ENCODE measurements at regions not wholly inside any gene's neighbourhood (a gene's known extent, or its start where the extent isn't known, plus 50 kb on each side); places are given as distances from the start of the nearest gene placed in this dataset.

DNA sequence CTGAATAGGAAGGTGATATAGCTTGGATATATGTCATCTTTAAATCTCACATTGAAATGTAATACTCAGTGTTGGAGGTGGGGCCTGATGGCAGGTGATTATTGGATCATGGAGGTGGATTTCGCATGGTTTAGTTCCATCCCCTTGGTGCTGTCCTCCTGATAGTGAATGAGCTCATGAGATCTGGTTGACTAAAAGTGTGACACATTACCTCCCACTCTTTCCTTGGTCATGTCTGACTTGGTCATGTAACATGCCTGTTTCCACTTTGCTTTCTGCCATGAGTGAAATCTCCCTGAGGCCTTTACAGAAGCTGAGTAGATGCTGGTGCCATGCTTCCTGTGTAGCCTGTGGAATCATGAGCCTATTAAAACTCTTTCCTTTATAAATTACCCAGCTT is 664.5 kb upstream of the NR5A2 start:
- intact Hi-C loops (cut with micrococcal nuclease): no loop called here

DNA sequence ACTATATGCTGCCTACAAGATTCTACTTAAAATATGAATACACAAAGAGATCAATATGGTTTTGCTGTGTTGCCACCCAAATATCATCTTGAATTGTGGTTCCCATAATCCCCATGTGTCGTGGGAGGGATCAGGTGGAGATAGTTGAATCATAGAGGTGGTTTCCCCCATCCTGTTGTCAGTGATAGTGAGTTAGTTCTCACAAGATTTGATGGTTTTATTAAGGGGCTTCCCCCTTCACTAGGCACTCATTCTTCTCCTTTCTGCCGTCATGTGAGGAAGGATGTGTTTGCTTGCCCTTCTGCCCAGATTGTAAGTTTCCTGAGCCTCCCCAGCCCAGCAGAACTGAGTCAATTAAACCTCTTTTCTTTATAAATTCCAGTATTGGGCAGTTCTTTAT is 654.4 kb upstream of the NR5A2 start:
- intact Hi-C loops (cut with micrococcal nuclease): no loop called here

DNA sequence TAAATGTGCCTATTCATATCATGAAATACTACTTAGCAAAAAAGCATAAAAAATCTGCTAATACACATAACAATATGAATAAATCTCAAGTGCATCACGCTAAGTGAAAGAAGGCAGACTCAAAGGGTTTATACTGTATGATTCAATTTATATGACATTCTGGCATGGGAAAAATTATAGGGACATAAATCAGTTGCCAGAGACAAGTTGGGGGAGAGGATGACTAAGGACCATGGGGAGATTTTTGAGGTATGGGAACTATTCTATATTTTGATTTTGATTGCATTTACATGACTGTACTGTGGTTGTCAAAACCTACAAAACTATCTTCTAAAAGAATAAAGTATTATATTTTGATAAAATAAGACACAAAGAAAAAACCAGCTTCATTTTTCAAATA is 650.3 kb upstream of the NR5A2 start:
- intact Hi-C loops (cut with micrococcal nuclease): no loop called here

DNA sequence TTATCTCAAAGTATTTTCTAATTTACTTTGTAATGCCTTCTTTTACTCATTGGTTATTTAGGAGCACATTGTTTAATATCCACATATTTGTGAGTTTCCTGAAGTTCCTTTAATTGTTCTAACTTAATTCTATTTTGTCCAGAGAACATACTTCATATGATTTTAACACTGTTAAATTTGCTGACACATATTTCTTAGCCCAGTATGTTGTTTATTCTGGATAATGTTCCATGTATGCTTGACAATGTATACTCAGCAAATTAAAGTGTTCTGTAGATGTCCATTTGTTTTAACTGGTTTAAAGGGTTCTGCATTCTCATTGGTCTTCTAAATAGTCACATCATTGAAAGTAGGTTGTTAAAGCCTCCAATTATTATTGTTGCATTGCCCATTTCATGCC is 643.7 kb upstream of the NR5A2 start:
- intact Hi-C loops (cut with micrococcal nuclease): no loop called here

DNA sequence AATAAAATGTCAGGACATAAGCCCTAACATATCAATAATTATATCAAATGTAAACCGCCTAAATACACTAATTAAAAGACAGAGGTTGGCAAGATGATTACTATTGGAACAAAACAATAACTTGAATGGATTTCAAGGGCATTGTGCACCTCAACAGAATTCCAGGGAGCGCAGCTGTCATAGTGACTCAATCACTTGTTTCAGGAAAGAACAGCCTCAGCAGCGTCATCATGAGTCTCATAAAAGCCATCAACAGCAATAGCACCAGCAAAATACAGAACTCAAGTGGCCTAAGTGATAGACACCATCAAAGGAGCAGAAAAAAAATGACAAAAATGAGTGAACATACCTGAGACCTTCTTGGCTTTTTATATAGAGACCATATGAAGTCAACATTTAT is 632.7 kb upstream of the NR5A2 start:
- intact Hi-C loops (cut with micrococcal nuclease): no loop called here

DNA sequence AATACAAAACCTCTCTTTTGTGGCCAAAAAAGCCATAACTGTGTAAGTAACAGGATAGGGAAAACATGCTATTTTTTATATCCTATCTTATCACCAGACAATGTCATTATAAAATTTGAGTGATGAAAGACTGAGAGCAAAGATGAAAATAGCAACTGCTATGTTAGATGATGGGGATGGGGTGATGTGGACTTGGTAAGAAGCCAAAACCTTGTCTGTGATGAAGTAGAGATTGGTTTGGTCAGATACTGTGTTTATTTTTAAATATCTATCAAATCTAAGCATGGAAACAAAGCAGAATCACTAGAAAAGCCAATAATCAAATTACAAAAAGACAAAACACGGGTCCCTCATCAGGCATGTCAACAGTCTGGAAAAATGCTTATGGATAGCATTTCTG is 631.1 kb upstream of the NR5A2 start:
- intact Hi-C loops (cut with micrococcal nuclease): no loop called here

DNA sequence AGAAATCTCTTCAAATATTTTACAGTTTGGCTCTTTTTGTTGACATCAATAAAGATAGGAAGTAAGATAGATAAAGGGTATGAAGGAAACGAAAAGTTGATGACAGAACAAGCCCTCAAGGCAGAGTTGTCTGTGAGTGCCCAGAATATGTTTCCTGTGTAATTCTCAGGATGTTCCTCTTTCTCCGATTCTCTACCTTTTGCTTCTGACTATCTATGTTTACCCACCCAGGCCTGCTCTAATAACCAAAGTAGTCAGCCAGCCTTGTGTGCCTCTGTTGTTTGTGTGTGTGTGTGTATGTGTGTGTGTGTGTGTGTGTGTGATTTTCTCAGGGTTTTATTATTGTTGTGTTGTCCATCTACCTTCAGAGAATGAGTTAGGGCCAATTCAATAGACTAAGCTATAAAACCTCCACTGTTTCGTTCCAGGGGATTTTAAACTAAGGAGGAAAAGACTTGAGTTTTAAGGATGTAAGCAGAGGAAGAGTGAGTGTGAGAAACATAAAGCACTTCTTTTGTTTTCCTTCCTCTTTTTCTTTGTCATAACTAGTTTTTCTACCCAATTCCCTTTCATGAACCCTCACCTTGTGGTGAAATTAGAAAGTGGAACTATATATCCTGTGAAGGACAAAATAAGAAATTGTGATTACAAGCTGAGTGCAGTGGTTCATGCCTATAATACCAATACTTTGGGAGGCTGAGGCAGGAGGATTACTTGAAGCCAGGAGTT is 627.4 kb upstream of the NR5A2 start:
- intact Hi-C loops (cut with micrococcal nuclease): no loop called here

DNA sequence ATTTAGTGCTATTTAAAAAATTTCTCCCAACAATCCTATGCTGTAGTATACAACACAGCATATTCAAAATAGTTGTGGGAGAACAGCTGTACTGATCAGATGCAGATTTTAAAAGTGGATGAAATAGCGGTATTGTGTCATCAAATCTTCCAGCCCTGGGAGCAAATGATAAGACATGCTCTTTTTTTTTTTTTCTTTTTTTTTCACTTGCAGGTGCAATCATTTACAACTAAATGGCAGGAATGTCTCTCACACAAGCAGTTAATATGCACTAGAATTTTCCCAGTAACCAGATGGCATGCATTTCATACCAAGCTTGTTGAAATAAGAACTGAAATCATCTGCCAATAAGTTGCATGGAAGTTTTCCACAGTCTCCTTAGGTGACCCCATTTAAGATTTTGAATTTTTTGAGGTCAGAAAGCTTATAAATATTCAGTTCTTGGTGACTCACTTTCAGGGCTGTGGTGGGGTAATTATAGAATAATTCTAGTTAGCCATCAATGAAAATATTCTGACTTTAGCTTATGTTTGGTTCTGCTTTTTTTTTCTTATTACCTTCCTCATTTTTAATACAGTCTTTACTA is 623.9 kb upstream of the NR5A2 start:
- intact Hi-C loops (cut with micrococcal nuclease): no loop called here

DNA sequence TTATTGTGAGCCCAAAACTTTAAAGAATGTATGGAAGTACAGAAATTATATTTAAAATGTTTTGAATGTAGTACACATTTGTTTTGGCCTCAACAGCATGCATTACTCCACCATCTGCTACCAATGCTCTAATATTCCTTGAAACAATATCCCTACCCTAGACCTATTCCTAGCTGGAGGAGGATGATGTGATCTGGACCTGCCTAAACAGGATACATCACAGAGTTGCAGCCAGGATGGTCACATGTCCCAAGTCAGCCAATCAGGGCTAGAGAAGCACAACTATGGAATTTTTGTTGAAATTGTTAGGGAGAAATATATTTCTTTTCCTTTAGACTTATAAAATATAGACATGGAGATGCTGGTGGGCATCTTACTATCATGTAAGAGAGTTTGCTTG is 623.3 kb upstream of the NR5A2 start:
- intact Hi-C loops (cut with micrococcal nuclease): no loop called here

DNA sequence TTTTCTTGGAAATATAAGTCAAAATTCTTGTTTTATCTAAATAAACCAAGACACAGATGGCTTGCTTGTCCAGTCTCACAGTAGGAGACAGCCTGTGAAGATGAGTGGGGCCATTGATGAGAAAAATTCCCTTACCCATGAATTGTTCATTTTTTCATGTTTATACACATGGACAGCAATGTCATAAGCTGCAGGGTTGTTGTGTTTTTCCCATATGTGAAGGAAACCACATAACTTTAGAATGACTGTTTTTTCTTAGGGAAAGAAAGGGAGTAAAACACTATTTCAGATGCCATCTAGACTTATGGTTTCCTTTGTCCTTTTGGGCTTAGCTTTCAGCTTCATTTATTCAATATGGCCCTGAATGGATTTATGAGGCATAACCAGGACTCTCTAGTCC is 622.5 kb upstream of the NR5A2 start:
- intact Hi-C loops (cut with micrococcal nuclease): no loop called here

DNA sequence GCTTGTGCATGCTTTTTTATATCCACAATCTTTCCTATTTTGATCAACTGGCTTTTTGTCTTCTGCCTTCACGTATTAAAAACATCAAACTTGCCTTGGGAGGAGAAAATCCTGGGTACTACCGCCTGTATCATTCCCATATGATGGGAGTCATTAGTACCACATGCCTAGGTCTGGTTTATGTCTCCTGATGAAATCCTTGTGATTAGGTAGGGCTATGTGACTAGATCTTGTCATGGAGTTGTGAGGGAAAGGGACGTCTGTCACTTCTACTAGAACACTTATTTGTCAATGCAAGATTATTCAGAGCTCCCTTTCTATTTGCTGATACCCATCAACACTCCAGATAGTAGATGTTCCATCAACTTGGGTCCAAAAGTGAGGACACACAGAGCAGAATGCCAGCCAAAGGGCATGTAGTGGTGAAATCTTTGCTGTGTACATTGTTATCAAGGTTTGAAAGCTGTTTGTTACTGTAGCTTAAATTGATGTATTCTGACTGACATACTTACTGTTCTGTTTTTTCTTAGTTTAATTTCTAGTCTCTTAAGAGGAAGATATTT is 621.8 kb upstream of the NR5A2 start:
- intact Hi-C loops (cut with micrococcal nuclease): no loop called here

DNA sequence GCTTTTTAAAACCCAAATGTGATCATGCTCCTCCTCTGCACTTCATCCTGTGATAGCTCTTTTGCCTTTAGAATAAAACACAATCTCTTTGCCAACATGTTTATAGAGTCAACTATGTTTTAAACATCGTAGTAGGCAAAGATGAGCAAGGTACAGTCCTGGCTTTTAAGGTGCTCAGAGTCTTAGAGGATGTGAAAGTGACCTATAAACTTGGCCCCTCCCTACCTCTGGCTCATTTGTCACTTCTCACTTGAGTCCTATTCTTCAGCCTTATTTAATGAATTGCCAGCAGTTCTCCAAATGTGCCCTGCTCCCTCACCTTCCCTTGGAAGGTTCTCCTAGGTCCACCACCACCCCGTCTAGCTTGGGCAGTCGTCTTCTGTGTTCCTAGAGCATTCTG is 617.0 kb upstream of the NR5A2 start:
- intact Hi-C loops (cut with micrococcal nuclease): no loop called here

DNA sequence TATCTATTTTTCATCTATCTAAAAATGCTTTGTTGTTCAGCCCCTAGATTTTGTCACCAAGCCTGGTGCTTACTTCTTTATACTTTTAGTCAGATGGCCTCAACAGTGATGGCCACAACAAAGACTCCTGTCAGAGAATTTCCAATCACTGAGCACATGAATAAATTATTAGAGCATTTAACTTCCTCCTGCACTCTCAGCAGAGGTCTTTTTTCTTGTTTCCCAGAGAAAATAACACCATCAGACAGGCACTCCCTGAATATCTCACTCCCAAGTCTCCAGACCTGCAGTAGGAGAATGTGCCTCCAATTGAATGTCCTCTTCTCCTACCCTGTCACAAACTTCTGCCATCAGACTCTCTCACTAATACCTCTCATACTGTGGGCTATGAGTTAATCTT is 616.0 kb upstream of the NR5A2 start:
- intact Hi-C loops (cut with micrococcal nuclease): no loop called here

DNA sequence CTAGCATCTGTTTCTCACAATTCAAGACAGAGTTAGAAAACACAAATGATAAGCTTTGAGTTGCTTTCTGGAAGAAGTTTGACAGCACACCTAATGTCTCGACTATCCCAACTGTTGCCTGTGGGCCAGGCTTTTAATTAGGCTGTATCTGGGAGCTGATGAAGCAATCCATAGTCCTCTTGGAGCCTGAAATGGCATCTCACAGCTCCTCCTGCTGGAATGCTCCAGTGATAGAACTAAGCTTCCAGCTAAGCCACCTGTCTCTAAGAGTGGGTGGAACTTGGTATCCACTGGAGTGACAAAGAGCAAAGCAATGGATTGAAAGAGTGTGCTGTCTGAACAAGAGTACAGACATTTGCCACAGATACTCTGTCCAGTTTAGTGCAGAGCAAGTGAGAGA is 605.3 kb upstream of the NR5A2 start:
- intact Hi-C loops (cut with micrococcal nuclease): no loop called here

DNA sequence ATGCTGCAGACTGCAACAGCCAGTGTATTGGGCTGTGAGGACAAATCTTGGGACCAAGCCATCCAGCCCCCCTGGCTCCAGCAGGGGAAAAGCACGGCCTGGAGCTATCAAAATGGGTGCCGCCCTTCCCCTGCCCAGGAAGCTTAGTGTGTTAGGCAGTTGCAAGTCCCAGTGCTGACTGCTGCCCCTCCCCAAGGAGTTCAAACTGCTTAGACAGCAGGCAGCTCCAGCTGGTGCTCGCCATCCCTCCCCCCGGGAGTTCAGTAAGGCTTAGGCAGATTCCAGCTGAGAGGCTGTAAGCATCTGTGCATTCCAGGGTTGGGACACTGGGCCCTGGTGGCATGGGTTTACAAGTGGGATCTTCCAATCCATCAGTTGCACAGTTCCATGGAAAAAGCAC is 579.6 kb upstream of the NR5A2 start:
- intact Hi-C loops (cut with micrococcal nuclease): no loop called here

DNA sequence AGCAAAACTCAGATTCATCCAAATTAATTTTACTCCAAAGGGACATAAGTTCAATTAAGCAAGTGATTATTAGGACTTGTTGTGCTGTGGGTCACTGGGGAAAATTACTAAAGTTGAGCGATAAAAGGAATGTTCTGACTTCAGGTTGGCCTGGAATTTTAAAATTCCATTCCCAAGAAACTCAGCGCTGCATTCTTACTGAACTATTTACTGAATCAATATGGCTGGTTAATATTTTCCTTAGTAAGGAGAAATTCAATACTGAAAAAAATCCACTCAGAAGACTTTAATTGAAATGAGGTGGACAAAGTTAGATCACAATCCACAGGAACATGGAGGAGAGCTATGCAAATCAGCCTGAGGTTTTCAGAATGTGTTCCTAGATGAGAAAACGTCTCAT is 578.9 kb upstream of the NR5A2 start:
- intact Hi-C loops (cut with micrococcal nuclease): no loop called here

DNA sequence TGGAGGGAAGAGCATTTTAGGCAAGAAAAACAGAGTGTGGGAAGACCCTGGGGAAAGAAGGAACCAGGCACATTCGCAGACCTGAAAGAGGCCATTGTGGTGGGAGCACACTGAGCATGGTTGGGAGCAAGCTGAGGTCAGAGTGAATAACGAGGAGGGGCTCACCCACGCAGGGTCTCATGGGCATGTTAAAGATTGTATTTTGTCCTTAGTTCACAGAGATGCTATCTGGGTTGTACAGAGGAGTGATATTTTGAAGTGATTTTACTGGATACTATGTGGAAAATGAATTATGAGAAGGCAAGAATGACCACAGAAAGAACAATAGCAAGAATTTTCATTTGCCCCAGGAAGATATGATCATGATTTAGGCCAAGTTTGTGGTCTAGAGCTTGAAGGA is 578.3 kb upstream of the NR5A2 start:
- intact Hi-C loops (cut with micrococcal nuclease): no loop called here

DNA sequence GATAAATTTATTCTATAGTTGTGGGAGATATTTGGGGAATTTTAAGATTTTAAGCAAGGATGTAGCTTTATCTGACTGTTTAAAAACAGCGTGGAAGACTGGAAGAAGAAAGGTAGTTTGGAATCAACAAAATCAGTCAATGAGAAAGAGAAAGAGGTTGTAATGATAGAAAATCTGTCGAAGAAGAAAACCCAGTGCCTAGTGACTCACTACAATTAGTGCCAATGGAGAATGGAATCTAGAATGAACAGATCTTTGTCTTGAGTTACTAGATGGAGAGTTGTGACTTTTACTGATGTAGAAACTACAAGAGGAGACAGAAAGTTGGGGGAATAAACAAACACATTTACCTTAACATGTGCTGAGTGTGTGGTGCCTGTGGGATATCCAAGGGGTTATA is 577.8 kb upstream of the NR5A2 start:
- intact Hi-C loops (cut with micrococcal nuclease): no loop called here

DNA sequence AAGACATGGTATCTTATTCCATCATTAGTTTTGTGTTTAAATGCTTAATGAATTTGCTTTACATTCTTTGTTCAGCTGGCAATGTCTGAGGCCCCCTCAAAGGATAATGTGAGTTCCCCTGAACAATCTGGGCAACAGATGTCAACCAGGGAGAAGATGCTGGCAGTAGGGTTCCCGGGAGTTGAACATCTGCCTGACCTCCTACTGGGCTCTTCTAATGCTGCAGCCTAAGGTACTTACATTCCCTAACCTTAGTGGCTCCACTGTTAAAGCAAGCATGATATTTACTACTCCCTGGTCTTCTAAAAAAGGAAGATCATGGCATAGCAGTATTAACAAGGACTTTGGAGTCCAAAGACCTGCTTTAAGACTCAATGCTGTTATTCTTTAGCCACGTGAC is 574.9 kb upstream of the NR5A2 start:
- intact Hi-C loops (cut with micrococcal nuclease): no loop called here

DNA sequence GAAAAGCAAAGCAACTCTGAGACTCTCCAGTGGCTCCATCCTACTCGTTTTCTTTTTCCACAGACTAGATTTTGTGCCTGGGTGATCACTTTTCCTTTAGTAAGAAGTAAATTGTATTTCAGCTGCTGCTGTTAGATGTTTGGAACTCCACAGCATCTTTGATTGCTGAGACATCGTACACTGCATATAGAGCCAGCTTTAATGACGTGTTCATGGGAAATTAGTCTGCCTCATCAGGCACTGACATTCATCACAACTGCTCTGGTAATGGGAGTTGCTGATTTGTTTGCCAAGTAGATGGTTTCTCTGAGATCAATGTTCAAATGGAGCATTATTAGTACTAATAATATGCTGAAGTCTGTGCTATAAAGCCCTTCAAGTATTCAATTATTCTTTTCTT is 573.8 kb upstream of the NR5A2 start:
- intact Hi-C loops (cut with micrococcal nuclease): no loop called here

DNA sequence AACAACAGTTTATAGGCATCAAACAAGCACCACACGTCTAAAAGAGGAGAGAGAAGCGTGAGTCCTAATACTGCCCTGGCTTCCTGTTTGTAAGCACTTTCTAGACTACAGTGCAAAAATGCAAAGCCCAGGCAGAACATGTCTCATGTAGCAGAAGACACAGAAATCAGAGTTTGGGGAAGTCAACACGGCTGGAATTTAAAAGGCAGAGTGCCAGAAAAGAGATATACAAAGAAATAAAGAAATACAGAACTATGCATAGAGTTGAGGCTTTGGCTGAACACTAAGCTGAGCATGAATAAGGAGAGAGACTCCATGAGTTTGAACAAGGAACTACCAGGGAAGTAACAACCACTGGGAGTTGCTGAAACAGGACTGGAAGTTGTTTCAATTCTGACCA is 566.6 kb upstream of the NR5A2 start:
- intact Hi-C loops (cut with micrococcal nuclease): loop anchor here (5.0 to 10.0 kb wide), 2 partner anchors 346 to 814 kb away; no protein-coding TSS in a partner anchor

DNA sequence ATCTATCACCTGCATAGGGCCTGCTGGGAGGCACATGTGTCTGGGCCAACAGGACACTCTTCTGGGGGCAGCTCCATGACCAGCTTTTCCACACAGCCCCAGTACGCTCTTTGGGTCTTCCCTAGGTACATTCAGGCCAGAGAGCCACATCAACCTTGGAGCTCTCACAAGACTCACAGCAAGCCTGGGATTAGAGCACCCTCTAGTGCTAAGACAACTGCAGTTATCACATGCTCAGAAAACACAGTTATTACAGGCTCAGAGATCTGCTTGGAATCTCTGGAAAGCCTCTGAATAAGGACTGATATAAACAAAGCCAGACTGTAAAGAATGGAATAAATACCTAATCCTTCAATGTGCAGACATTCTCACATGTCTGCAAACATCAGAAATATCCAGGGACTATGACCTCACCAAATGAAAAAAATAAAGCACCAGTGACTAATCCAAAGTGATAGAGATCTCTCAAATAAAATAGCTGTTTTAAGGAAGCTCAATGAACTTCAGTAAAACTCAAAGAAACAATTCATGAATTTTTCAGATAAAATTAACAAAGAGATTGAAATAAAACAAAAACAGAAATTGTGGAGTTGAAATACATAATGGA is 563.9 kb upstream of the NR5A2 start:
- intact Hi-C loops (cut with micrococcal nuclease): loop anchor here (1.0 to 10.0 kb wide), 4 partner anchors 349 to 816 kb away; no protein-coding TSS in a partner anchor

DNA sequence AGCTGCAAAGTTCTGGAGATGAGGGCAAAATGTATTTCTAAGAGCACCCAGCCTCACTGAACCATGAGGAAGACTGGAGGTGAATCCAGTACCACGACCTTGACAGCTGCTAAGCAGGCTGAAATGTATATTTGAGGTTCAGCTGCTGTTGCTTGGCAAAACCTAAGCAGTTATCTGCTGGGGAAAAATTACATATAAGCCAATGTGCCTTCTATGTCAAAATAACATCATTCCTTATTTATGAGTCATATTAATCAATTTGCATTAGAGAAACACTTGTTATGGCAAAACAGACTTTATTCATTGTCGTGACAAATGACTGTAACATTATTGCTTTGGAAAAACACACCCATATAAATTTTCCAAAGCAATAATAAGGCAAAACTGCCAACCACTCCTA is 560.5 kb upstream of the NR5A2 start:
- intact Hi-C loops (cut with micrococcal nuclease): loop anchor here (10.0 kb wide), 1 partner anchor 352 kb away; no protein-coding TSS in a partner anchor

Measured in T-helper 1 cell treated with Interleukin-12 subunit alpha and Interleukin-12 subunit beta and Interleukin-4 antibody, amounts not matched to agents 30 ng/mL and 1 ng/mL, for 36 hours (primary cell).